IMR-90 (cell line): ENCODE measurements at regions not wholly inside any gene's neighbourhood (a gene's known extent, or its start where the extent isn't known, plus 50 kb on each side); places are given as distances from the start of the nearest gene placed in this dataset.

Experiments used
- CHD1 ChIP-seq: IDR thresholded peaks from 2 replicates; pipeline ENCODE4 v1.6.1; 2012; ENCODE audit warnings: low read depth, low read length, improper control_type of control experiment
- POLR2A ChIP-seq: IDR thresholded peaks from 2 replicates; pipeline ENCODE4 v1.6.1; 2012; ENCODE audit warnings: mild to moderate bottlenecking, low read depth, low read length
- RFX5 ChIP-seq: IDR thresholded peaks from 2 replicates; pipeline ENCODE4 v1.8.0; 2012; ENCODE audit warnings: low read depth, mild to moderate bottlenecking, low read length, moderate library complexity
- SMC3 ChIP-seq: fragments of 150-350 bp; IDR thresholded peaks from 2 replicates; pipeline ENCODE4 v1.6.1; 2016; ENCODE audit warnings: low read depth, mild to moderate bottlenecking, antibody characterized with exemption, low read length, moderate library complexity
- TF ChIP-seq, protein P1 (sequence below): conservative IDR thresholded peaks from 2 replicates; pipeline ENCODE4 v1.5.1; 2012; ENCODE audit warnings: mild to moderate bottlenecking, low read depth, low read length, improper control_type of control experiment

DNA sequence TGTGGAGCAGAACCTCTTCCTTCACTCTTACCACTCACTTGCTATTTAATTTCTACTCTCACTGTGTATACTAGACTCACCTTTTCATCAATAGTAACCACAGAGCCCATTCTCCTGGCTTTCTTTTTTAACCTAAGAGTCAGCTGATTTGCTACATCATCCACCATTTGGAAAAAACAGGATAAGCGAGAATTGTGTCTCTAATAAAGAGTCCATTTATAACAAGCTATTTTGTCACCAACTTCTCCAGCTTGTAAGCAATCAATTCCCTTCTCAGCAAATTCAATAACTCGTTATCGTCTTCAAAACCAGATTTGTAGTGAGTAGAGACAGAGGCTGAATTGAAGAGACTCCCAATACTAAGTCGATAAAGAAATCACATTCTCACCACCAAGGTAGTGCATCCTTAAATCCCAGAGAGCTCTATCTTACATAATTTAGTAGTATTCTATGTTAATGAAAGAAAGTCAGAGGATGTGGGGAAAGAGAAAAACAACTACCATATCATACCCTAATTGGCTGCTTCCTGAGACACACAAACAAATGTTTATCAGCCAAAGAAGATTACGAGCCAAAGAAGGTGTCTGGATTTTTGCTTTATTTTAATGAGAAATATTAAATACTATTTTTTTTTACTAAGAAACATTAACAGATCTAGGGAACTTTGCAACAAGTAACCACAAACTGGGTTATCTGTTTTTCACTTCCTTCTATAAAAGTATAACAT lies 52.5 kb upstream of the SPTBN1 start:
- no peak for TF ChIP-seq POLR2A
- no peak for TF ChIP-seq SMC3
- TF ChIP-seq, protein P1, sequence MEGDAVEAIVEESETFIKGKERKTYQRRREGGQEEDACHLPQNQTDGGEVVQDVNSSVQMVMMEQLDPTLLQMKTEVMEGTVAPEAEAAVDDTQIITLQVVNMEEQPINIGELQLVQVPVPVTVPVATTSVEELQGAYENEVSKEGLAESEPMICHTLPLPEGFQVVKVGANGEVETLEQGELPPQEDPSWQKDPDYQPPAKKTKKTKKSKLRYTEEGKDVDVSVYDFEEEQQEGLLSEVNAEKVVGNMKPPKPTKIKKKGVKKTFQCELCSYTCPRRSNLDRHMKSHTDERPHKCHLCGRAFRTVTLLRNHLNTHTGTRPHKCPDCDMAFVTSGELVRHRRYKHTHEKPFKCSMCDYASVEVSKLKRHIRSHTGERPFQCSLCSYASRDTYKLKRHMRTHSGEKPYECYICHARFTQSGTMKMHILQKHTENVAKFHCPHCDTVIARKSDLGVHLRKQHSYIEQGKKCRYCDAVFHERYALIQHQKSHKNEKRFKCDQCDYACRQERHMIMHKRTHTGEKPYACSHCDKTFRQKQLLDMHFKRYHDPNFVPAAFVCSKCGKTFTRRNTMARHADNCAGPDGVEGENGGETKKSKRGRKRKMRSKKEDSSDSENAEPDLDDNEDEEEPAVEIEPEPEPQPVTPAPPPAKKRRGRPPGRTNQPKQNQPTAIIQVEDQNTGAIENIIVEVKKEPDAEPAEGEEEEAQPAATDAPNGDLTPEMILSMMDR = no peak
- no peak for TF ChIP-seq RFX5
- TF ChIP-seq CHD1 = no peak
